GM21447 (cell line): ENCODE measurements at regions not wholly inside any gene's neighbourhood (a gene's known extent, or its start where the extent isn't known, plus 50 kb on each side); places are given as distances from the start of the nearest gene placed in this dataset.
"Not testable (repeated sequence)": the region's sequence is repeated elsewhere in the genome, so short reads cannot be mapped to it uniquely, and the experiment has no call there.

ENCODE experiments used
- ATAC-seq: cut with Tn5 transposase; IDR thresholded peaks from one replicate; pipeline ENCODE4 v1.9.1; 2021; ENCODE audit not compliant: unreplicated experiment

DNA sequence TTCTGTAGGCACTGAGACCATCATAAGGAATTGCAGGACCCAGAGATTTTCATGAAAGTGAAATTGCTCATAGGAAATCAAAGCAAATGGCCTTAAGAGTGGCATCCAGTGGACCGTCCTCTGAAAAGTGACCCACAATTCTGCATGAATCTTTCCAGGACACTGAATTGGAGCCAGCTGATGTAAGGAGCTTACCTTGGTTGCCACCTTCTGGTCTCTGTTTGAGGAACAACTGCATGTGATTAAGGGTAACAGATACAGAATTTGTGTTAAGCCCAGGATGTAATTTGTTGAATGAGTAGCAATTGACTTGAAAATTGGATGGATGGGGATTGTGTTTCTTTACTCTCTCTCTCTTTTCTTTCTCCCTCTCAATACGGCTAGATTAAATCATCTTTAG, 49.9 kb upstream of the GAS1 start:
- no peak for ATAC-seq

DNA sequence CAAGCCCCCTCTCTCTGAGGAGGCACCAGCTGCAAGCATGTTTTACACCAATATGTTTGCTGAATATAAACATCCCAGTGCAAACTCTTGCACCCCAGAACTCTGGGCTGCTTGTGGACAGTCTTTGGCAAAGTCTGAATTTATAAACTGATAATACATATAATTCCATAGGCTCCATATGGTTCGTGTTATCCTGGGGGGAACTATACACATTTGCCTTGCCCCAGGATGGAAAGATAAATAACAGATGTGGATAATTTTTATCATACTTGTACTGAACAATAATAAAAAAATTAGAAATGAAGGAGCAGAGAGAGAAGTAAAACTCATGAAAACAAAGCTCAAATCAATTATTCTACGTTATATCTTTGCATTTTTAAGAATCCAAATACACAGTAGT, 50.6 kb upstream of the GAS1 start:
- ATAC-seq: no peak

GRCh38 chr9:87002517-87002916, 55.2 kb upstream of the GAS1 start:
- no peak for ATAC-seq

DNA sequence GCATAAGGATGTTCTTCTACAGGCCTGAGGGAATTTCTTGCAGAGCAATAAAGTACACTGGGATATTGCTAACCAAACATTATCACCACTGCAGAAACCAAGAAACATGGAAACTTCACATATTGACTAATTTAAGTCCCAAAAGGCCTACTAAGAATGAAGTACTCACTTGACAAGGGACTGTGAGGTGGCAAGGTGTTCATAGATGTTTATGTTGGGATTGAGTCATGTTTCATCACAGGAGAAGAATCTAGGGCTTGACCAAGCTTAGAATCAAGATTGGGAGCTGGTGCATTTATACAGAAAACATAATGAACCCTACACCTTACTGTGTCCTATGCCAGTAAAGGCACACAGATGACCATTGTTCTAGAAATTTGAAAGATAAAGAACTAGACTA, 56.7 kb upstream of the GAS1 start:
- no peak for ATAC-seq

DNA sequence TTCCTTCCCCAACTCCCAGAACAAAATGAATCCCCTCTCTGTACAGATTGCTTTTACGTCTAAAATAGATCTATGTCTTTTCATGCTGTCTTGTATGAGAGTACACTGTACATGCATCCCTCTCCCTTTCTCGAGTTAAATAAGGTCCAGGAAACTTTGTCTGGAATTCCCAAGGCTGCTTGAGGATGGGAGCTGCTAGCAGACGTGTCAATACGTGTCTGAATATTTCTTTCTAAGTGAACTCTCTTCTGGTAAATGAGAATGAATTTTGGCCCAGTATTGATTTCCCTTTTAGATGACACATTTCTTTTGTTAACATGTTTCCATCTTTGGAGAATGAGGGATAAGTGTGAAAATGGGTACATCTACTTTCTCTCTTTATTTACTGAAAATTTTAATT, 59.6 kb upstream of the GAS1 start:
- no peak for ATAC-seq

- ATAC-seq: no peak
Measured at GRCh38 chr9:87007711-87008366, 60.5 kb upstream of the GAS1 start.

- no peak for ATAC-seq
Measured at GRCh38 chr9:87008667-87009066, 61.4 kb upstream of the GAS1 start.

DNA sequence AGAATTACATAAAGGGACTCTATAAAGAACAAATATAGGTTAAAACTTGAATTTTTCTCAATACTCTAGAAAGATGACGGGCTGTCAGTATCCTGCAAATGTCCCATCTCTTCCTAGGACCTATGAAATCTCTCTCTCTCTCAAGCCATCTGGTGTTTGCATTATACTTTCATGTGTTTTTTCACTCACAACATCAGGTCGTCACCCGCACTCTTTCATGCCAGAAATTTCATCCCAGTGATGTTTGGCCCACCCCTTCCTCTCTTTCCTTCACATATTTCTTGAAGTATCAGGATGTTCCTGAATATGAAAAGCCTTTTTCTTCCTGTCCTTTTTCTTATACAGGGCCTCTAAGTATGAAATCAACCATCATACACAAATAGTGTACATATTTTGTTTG, 63.3 kb upstream of the GAS1 start:
- ATAC-seq: no peak

- ATAC-seq: no peak
Measured at GRCh38 chr9:87011551-87011950, 64.2 kb upstream of the GAS1 start.

DNA sequence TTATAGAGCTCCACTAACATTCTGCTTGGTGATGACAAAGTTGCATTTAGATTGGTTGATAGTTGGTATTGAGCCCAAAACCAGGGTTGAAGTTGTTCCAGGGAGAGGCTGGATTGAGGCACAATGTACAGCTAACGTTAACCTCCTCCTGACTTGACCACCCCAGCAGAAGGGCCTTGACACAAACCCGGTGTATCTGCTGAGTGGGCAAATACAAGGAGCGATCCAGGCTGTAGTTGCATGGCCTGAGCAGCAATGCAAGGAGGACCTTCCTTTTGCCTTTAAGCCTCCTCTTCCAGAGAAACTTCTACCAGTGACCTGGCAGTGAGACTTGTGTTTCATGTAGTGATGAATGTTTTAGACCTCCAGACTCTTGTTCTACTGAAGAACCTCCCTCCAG, 66.2 kb upstream of the GAS1 start:
- no peak for ATAC-seq

DNA sequence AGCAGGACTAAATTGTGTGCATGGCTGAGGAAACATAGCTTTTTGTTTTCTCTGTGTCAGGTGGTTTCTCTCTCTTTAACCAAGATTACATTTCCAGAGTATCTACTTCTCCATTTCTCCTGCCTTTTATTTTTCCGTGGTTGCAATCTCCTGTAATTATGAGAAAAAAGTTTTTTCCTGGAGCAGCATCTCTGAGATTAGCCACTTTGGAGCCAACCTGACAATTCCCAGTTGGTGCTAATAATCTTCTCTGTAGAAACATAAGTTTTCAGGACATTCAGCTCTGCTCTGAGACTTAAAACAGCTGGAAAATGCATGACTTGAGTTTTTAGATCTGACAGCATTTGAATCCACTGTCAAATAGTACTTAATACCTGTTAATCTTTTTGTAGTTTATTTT, 67.1 kb upstream of the GAS1 start:
- ATAC-seq: no peak

DNA sequence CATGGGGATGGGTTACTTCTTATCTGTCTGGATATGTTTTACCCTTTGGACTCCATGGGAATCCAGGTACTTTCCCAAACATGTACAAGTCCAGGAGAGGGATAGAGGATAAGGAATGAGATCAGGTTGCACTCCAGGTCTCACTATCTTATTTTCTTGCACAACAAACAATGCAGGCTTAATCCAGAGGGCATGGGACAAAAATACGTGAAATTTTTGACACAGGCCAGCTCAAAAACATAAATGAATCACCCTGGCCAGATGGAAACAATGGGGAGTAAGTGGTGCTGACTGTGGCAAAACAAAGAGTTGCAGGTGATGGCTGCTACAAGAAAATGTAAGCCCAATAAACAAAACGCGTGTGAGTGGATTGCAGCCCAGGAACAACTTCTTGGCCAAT, 69.4 kb upstream of the GAS1 start:
- no peak for ATAC-seq

DNA sequence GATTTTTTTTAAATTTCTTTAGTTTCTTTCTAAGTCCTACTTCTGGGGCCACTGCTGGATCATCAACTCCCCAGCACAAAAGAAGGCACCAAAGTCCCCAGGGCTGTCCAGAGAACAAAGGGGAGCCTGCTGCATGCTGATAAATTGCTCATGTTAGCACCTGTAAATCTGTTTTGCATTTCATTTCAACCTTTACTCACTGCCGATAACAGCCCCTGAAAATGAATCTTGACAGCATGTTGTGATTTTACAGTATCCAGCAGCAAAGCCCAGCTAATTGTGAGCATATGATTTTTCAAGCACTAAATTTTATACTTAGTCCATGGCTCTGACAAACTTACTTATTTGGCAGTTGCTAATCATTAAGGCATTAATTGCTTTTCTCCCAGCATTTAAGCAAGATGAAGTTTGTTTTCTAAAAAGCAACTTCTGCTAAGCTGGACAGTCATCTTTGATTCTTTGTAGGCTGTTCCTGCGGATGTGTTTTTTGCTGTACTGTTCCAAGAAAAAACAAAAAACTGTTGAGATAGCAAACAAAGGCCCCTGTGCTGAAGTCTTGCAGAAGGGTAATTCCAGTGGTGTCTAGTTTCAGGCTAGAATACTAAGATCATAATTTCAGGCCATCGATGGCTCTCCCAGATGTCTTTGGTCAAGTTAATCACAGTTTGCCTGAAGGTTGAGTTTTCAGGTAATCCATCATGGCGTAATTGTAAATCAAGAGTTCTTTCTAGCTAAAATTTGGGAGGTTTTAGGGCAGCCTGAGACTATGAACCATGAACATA, 73.1 kb upstream of the GAS1 start:
- no peak for ATAC-seq

DNA sequence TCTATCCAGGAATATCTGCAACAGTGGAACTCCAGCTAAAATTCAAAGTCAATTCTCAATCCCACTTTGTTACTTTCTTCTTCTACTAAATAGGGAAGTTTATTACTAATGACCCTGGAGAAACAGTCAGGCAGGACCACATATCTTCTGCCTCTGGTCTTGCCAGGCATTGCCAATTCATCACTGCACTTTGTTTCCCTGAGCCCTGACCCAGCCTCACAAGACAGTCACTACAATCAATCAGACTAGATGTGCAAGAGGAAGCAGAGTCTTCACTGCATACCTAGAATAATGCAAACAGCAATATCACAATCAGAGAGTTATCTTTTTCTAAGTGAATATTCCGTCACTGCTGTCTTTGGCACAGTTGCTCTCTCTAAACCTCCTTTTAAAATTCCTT, 74.9 kb upstream of the GAS1 start:
- no peak for ATAC-seq

GRCh38 chr9:87026204-87026603, 78.9 kb upstream of the GAS1 start:
- ATAC-seq: no peak

GRCh38 chr9:87028836-87029235, 81.5 kb upstream of the GAS1 start:
- ATAC-seq: not testable (repeated sequence)

- no peak for ATAC-seq
Measured at GRCh38 chr9:87029905-87030304, 82.6 kb upstream of the GAS1 start.

GRCh38 chr9:87034841-87035240, 87.5 kb upstream of the GAS1 start:
- no peak for ATAC-seq

DNA sequence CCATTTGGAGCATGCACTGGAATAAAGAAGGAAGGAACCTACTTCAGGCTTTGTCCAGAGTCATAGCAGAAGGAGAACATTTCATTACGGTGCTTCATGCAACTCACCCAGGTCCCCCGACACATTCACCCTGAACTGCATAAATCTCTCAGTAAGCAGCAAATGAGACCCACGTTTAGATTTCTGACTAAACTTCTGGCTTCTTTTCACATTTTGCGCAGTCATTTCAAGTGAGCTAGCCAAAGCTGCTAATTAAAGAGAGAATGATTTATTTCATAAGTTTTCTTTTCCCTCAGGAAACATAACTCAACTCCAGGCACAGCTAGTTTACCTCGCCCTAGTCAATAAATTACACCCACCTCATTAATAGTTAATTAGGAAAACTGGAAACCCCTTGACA, 88.6 kb upstream of the GAS1 start:
- ATAC-seq: no peak

DNA sequence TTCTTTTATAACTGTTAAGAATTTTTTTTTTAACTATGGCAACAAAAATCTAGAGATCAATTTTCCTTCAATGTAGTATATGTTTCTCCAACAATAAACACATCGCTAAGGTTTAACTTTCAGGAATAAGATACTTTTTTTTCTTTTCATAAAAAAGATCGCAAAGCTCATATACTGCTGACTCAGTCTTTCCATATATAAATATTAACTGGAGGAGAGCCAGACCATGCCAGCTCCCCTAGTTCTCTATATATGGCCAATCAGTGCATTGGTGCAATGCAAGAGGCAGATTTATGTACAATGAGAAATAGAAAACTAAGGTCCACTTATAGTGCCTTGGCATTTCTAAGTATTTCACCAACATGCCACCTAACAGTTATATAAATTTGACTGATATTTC, 89.2 kb upstream of the GAS1 start:
- ATAC-seq: no peak

DNA sequence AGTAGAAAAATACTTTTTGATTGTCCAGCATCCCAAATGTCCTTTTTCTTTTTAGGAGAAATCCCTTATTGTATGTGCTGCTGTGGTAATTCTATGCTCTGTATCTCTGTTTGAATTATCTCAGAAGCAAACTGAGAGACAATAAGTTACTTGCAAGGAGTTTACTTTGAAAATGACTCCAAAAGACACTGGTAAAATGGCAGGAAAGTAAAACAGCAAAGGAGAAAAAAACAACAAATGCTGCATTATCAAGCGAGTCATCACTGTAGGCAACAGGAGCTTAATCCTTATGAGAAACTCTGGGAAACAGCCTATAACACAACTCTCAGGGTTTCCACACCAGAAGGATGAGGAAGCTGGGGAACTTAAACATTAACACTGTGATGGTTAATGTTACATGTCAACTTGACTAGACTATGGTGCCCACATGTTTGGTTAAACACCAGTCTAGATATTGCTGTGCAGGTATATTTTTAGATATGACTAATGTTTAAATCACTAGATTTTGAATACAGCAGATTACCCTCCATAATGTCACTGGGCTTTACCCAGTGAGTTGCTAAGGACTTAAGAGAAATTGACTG, 92.6 kb upstream of the GAS1 start:
- no peak for ATAC-seq

GRCh38 chr9:87040410-87041009, 93.2 kb upstream of the GAS1 start:
- ATAC-seq: no peak
